PC-3 (cell line): ENCODE measurements at regions not wholly inside any gene's neighbourhood (a gene's known extent, or its start where the extent isn't known, plus 50 kb on each side); places are given as distances from the start of the nearest gene placed in this dataset.

ENCODE experiments used
- ATAC-seq: fragments of 200-7000 bp; cut with Tn5 transposase; 2 replicates; pipeline ENCODE4 v1.9.1; 2020; ENCODE audit warnings: mild to moderate bottlenecking, moderate library complexity
- BruUV-seq: library from RNA; stranded (reverse); fragments of 400-500 nt; replicated peaks from 2 replicates; lab custom pipeline; 2021; lab: Mats Ljungman, UMichigan
- CTCF ChIA-PET: fragments of 300-600 bp; sonication (Branson Sonifier 250); formaldehyde crosslinking; loops from one replicate; lab custom pipeline; 2022; ENCODE audit warnings: antibody characterized with exemption; lab: Charles Lee
- POLR2A ChIA-PET: fragments of 300-600 bp; sonication (Branson Sonifier 250); formaldehyde crosslinking; loops from one replicate; lab custom pipeline; 2022; ENCODE audit warnings: antibody characterized with exemption; ENCODE audit not compliant: unreplicated experiment; lab: Charles Lee
- DNase-seq: peaks from one replicate; pipeline ENCODE4 v3.0.0-alpha.2; 2015
- H2AFZ ChIP-seq: fragments of 300-600 bp; sonication (generic); 2 replicates; pipeline ENCODE4 v1.6.0; 2016; ENCODE audit warnings: antibody characterized with exemption, low read length
- H3F3A ChIP-seq: fragments of 300-600 bp; sonication (generic); one replicate; pipeline ENCODE4 v1.6.0; 2017; ENCODE audit warnings: antibody characterized with exemption, low read length, control low read depth, mild to moderate bottlenecking; ENCODE audit not compliant: unreplicated experiment
- H3K27ac ChIP-seq: fragments of 300-600 bp; sonication (generic); 2 replicates; pipeline ENCODE4 v1.5.1; 2016; ENCODE audit warnings: mild to moderate bottlenecking, low read length
- H3K27me3 ChIP-seq: fragments of 300-600 bp; sonication (generic); 2 replicates; pipeline ENCODE4 v1.6.1; 2016; ENCODE audit warnings: low read length, mixed read lengths
- H3K36me3 ChIP-seq: fragments of 300-600 bp; sonication (generic); 2 replicates; pipeline ENCODE4 v1.6.1; 2016; ENCODE audit warnings: low read depth, mixed run types, low read length, mixed read lengths
- H3K4me1 ChIP-seq: fragments of 300-600 bp; sonication (generic); 2 replicates; pipeline ENCODE4 v1.5.1; 2016; ENCODE audit warnings: low read length; ENCODE audit not compliant: insufficient read depth
- H3K4me2 ChIP-seq: fragments of 300-600 bp; sonication (generic); 2 replicates; pipeline ENCODE4 v1.6.0; 2016; ENCODE audit warnings: low read length
- H3K4me3 ChIP-seq: fragments of 300-600 bp; sonication (generic); 2 replicates; pipeline ENCODE4 v1.5.1; 2016; ENCODE audit warnings: mild to moderate bottlenecking, low read length, mixed read lengths
- H3K79me2 ChIP-seq: fragments of 300-600 bp; sonication (generic); 2 replicates; pipeline ENCODE4 v1.6.1; 2017; ENCODE audit warnings: low read length, mixed read lengths
- H3K9ac ChIP-seq: fragments of 300-600 bp; sonication (generic); 2 replicates; pipeline ENCODE4 v1.6.0; 2016; ENCODE audit warnings: mild to moderate bottlenecking, low read length
- H3K9me2 ChIP-seq: fragments of 300-600 bp; sonication (generic); replicated peaks from 2 replicates; pipeline ENCODE4 v1.6.1; 2016; ENCODE audit warnings: mixed run types, low read length, mixed read lengths
- H3K9me3 ChIP-seq: fragments of 300-600 bp; sonication (generic); 2 replicates; pipeline ENCODE4 v1.6.1; 2016; ENCODE audit warnings: low read length, mixed read lengths
- H4K20me1 ChIP-seq: fragments of 300-600 bp; sonication (generic); 2 replicates; pipeline ENCODE4 v1.6.1; 2016; ENCODE audit warnings: low read length, mixed read lengths
- CTCF ChIP-seq: fragments of 300-600 bp; sonication (generic); conservative IDR thresholded peaks from 2 replicates; pipeline ENCODE4 v1.5.1; 2017; ENCODE audit warnings: antibody characterized with exemption, low read depth, mild to moderate bottlenecking, low read length
- EZH2 ChIP-seq: fragments of 300-600 bp; sonication (generic); IDR thresholded peaks from one replicate; pipeline ENCODE4 v1.6.1; 2017; ENCODE audit warnings: antibody characterized with exemption, mild to moderate bottlenecking, low read length; ENCODE audit not compliant: unreplicated experiment
- EZH2phosphoT487 ChIP-seq: fragments of 300-600 bp; sonication (generic); IDR thresholded peaks from 2 replicates; pipeline ENCODE4 v1.6.1; 2018; ENCODE audit warnings: mild to moderate bottlenecking, antibody characterized with exemption, low read length, borderline replicate concordance
- intact Hi-C: fragments of 100-400 bp; cut with micrococcal nuclease; formaldehyde crosslinking; loops from 2 replicates; pipeline ENCODE4 v1.9.0; 2023

- Histone ChIP-seq H3K79me2 (no peaks in the 10 kb centered on the region), H3K4me2 (no peak overlapping the region), H3K27me3 (no peaks in the 10 kb centered on the region), H3K9ac (no peak overlapping the region), H4K20me1 (no peaks in the 10 kb centered on the region), H3K9me3 (0 out of 2 replicates have a peak, but pooled peaks cover 10% of the 10 kb centered on the region), H3K4me1 (peaks cover 9% of the 10 kb centered on the region), H3F3A (no peaks in the 10 kb centered on the region), H3K9me2 (no peaks in the 10 kb centered on the region), H2AFZ (no peak overlapping the region), H3K36me3 (no peaks in the 10 kb centered on the region), H3K27ac (no peak overlapping the region), H3K4me3 (no peak overlapping the region)
- CTCF ChIA-PET = no interaction called here
- TF ChIP-seq EZH2 (no peak), CTCF (no peak), EZH2phosphoT487 (no peak)
- ATAC-seq (no peak), DNase-seq (peak; percentile 18)
- POLR2A ChIA-PET = interaction anchor here (0.6 kb wide), 1 partner anchor 1512 kb away, joined by 5 read pairs; no protein-coding TSS in a partner anchor
- intact Hi-C loops = no loop called here
- BruUV-seq = no TSS peak
Observed at GRCh38 chr2:122251158-122251557, 495.7 kb downstream of the TSN start.

GRCh38 chr2:122251566-122251965, 496.1 kb downstream of the TSN start:
- Histone ChIP-seq H3K9me3 (peaks cover 10% of the 10 kb centered on the region; the same call in 1 of the 2 replicates), H3F3A (no peaks in the 10 kb centered on the region), H3K36me3 (no peaks in the 10 kb centered on the region), H3K27me3 (no peaks in the 10 kb centered on the region), H2AFZ (no peak overlapping the region), H3K4me2 (no peak overlapping the region), H3K4me3 (no peak overlapping the region), H3K9ac (no peak overlapping the region), H4K20me1 (no peaks in the 10 kb centered on the region), H3K9me2 (no peaks in the 10 kb centered on the region), H3K4me1 (peaks cover 10% of the 10 kb centered on the region), H3K27ac (no peak overlapping the region), H3K79me2 (no peaks in the 10 kb centered on the region)
- no peak for ATAC-seq
- POLR2A ChIA-PET = interaction anchor here (0.6 kb wide), 1 partner anchor 1512 kb away, joined by 5 read pairs; no protein-coding TSS in a partner anchor
- TF ChIP-seq CTCF = no peak
- TF ChIP-seq EZH2phosphoT487 = no peak
- TF ChIP-seq EZH2 = no peak
- CTCF ChIA-PET = no interaction called here
- intact Hi-C loops = no loop called here
- BruUV-seq = no TSS peak
- DNase-seq = no peak

- peak; percentile 67 for DNase-seq
- Histone ChIP-seq H3K9me2 (no peaks in the 10 kb centered on the region), H3K36me3 (no peaks in the 10 kb centered on the region), H3K4me3 (no peak overlapping the region), H4K20me1 (no peaks in the 10 kb centered on the region), H3K9ac (no peak overlapping the region), H3K4me2 (no peak overlapping the region), H3K9me3 (peaks cover 10% of the 10 kb centered on the region; the same call in 1 of the 2 replicates), H3K27ac (0 out of 2 replicates have a peak overlapping the region, but pooled peaks have one; percentile 10), H2AFZ (no peak overlapping the region), H3F3A (no peaks in the 10 kb centered on the region), H3K79me2 (no peaks in the 10 kb centered on the region), H3K4me1 (peaks cover 10% of the 10 kb centered on the region), H3K27me3 (no peaks in the 10 kb centered on the region)
- ChIA-PET CTCF (no interaction called here), POLR2A (no interaction called here)
- BruUV-seq = no TSS peak
- ATAC-seq = no peak
- TF ChIP-seq EZH2 (no peak), EZH2phosphoT487 (no peak), CTCF (no peak)
- intact Hi-C loops = no loop called here
Observed at GRCh38 chr2:122255924-122256323, 500.5 kb downstream of the TSN start.
